ENCODE measurements at regions not wholly inside any gene's neighbourhood (a gene's known extent, or its start where the extent isn't known, plus 50 kb on each side); places are given as distances from the start of the nearest gene placed in this dataset.

DNA sequence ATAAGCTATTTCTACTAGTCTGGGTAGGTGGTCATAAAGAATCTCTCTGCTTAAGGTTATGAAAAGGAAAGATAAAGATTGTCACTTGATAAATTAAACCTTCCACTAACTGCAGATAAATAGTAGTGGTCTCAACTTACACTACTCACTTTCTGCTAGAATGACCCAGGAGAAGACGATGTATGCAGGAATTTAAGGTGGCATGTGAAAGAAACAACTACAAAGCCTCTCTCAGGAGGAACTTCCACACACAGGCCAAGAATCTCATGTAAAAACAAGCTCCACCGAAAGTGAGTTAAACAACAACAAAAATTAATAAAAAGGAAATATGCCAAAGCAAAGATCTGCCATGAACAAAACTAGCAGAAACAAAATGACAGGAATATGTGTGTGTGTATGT lies 165.4 kb downstream of the CDC14C start:
- TF ChIP-seq NR2F2 (IDR thresholded peaks at IDR 0.05): no peak
- TF ChIP-seq YY1 (IDR thresholded peaks at IDR 0.05): no peak

Data from liver (tissue), 2 donors.